GM21515 (cell line): ENCODE measurements at regions not wholly inside any gene's neighbourhood (a gene's known extent, or its start where the extent isn't known, plus 50 kb on each side); places are given as distances from the start of the nearest gene placed in this dataset.

Experiments used
- ATAC-seq: cut with Tn5 transposase; IDR thresholded peaks from one replicate; pipeline ENCODE4 v1.9.1; 2021; ENCODE audit not compliant: unreplicated experiment

GRCh38 chr3:18648159-18648558, 223.0 kb upstream of the SATB1 start:
- no peak for ATAC-seq

- no peak for ATAC-seq
These were observed 220.5 kb upstream of the SATB1 start for GRCh38 chr3:18645619-18646018.

GRCh38 chr3:18643281-18643680, 218.1 kb upstream of the SATB1 start:
- no peak for ATAC-seq

- no peak for ATAC-seq
These were observed 216.8 kb upstream of the SATB1 start for GRCh38 chr3:18641916-18642315.

GRCh38 chr3:18635215-18635614, 210.1 kb upstream of the SATB1 start:
- no peak for ATAC-seq

GRCh38 chr3:18634461-18634860, 209.3 kb upstream of the SATB1 start:
- no peak for ATAC-seq

- no peak for ATAC-seq
These were observed 207.9 kb upstream of the SATB1 start for GRCh38 chr3:18633002-18633401.

GRCh38 chr3:18630295-18630694, 205.2 kb upstream of the SATB1 start:
- ATAC-seq, result no peak

GRCh38 chr3:18625085-18625484, 199.9 kb upstream of the SATB1 start:
- ATAC-seq, result no peak

GRCh38 chr3:18623220-18623619, 198.1 kb upstream of the SATB1 start:
- ATAC-seq, result no peak

GRCh38 chr3:18618723-18619122, 193.6 kb upstream of the SATB1 start:
- ATAC-seq, result no peak

GRCh38 chr3:18611991-18612390, 186.9 kb upstream of the SATB1 start:
- no peak for ATAC-seq

- no peak for ATAC-seq
These were observed 184.0 kb upstream of the SATB1 start for GRCh38 chr3:18609187-18609586.

- no peak for ATAC-seq
These were observed 172.8 kb upstream of the SATB1 start for GRCh38 chr3:18597919-18598318.

- ATAC-seq, result no peak
These were observed 168.1 kb upstream of the SATB1 start for GRCh38 chr3:18593231-18593630.

GRCh38 chr3:18591120-18591519, 166.0 kb upstream of the SATB1 start:
- no peak for ATAC-seq

- no peak for ATAC-seq
These were observed 160.9 kb upstream of the SATB1 start for GRCh38 chr3:18586076-18586475.

GRCh38 chr3:18585004-18585968, 160.1 kb upstream of the SATB1 start:
- ATAC-seq, result no peak

- ATAC-seq, result no peak
These were observed 155.1 kb upstream of the SATB1 start for GRCh38 chr3:18580268-18580667.

GRCh38 chr3:18579661-18580060, 154.5 kb upstream of the SATB1 start:
- no peak for ATAC-seq

- ATAC-seq, result no peak
These were observed 150.4 kb upstream of the SATB1 start for GRCh38 chr3:18575573-18575972.

GRCh38 chr3:18572809-18573208, 147.7 kb upstream of the SATB1 start:
- ATAC-seq, result no peak

- no peak for ATAC-seq
These were observed 142.2 kb upstream of the SATB1 start for GRCh38 chr3:18567293-18567692.
